SK-N-SH treated with all-trans-retinoic acid at 6 μM for 48 hours (cell line): ENCODE measurements at regions not wholly inside any gene's neighbourhood (a gene's known extent, or its start where the extent isn't known, plus 50 kb on each side); places are given as distances from the start of the nearest gene placed in this dataset.

Experiments used
- ATAC-seq: fragments of 200-7000 bp; cut with Tn5 transposase; 3 replicates; pipeline ENCODE4 v1.9.1; 2020; ENCODE audit warnings: mild to moderate bottlenecking, moderate library complexity
- ARNTL ChIP-seq: fragments of 450-650 bp; formaldehyde crosslinking; IDR thresholded peaks from 2 replicates; pipeline ENCODE4 v1.5.0; 2020; ENCODE audit warnings: low read depth, mild to moderate bottlenecking, moderate library complexity, borderline replicate concordance
- BACH2 ChIP-seq: fragments of 250-450 bp; sonication (Bioruptor Pico); IDR thresholded peaks from 2 replicates; pipeline ENCODE4 v1.9.0; 2021; ENCODE audit warnings: mild to moderate bottlenecking, borderline replicate concordance
- CREB5 ChIP-seq: fragments of 250-450 bp; sonication (Bioruptor Pico); IDR thresholded peaks from 2 replicates; pipeline ENCODE4 v1.5.1; 2020; ENCODE audit warnings: low read depth, mild to moderate bottlenecking, moderate library complexity
- CSDC2 ChIP-seq: fragments of 250-450 bp; sonication (Bioruptor Pico); IDR thresholded peaks from 2 replicates; pipeline ENCODE4 v1.5.0; 2020; ENCODE audit warnings: mild to moderate bottlenecking, moderate library complexity
- CSRNP3 ChIP-seq: fragments of 250-450 bp; sonication (Bioruptor Pico); IDR thresholded peaks from 2 replicates; pipeline ENCODE4 v1.5.1; 2021; ENCODE audit warnings: mild to moderate bottlenecking, moderate library complexity
- GLIS3 ChIP-seq: fragments of 250-450 bp; sonication (Bioruptor Pico); IDR thresholded peaks from 2 replicates; pipeline ENCODE4 v1.5.0; 2020; ENCODE audit warnings: mild to moderate bottlenecking, moderate library complexity
- ISL1 ChIP-seq: fragments of 250-450 bp; sonication (Bioruptor Pico); IDR thresholded peaks from 2 replicates; pipeline ENCODE4 v2.1.2; 2022; ENCODE audit warnings: mild to moderate bottlenecking, moderate library complexity
- OSR1 ChIP-seq: fragments of 250-450 bp; sonication (Bioruptor Pico); IDR thresholded peaks from 2 replicates; pipeline ENCODE4 v1.8.0; 2022; ENCODE audit warnings: moderate library complexity, mild to moderate bottlenecking, inconsistent platforms
- PPARA ChIP-seq: fragments of 250-450 bp; sonication (Bioruptor Pico); IDR thresholded peaks from 2 replicates; pipeline ENCODE4 v1.5.0; 2020; ENCODE audit warnings: mild to moderate bottlenecking, borderline replicate concordance
- RARB ChIP-seq: fragments of 250-450 bp; sonication (Bioruptor Pico); IDR thresholded peaks from 2 replicates; pipeline ENCODE4 v1.8.0; 2021; ENCODE audit warnings: mild to moderate bottlenecking, moderate library complexity
- SNAI2 ChIP-seq: fragments of 250-450 bp; sonication (Bioruptor Pico); IDR thresholded peaks from 2 replicates; pipeline ENCODE4 v1.5.0; 2020; ENCODE audit warnings: mild to moderate bottlenecking, moderate library complexity
- TCF4 ChIP-seq: fragments of 250-450 bp; sonication (Bioruptor Pico); IDR thresholded peaks from 2 replicates; pipeline ENCODE4 v1.8.0; 2021; ENCODE audit warnings: mild to moderate bottlenecking, moderate library complexity, borderline replicate concordance
- TOX ChIP-seq: fragments of 250-450 bp; sonication (Bioruptor Pico); IDR thresholded peaks from 2 replicates; pipeline ENCODE4 v1.8.0; 2021; ENCODE audit warnings: mild to moderate bottlenecking, moderate library complexity, borderline replicate concordance
- TSHZ2 ChIP-seq: fragments of 250-450 bp; sonication (Bioruptor Pico); IDR thresholded peaks from 2 replicates; pipeline ENCODE4 v1.5.0; 2020; ENCODE audit warnings: mild to moderate bottlenecking, moderate library complexity
- ZFP3 ChIP-seq: fragments of 250-450 bp; sonication (Bioruptor Pico); IDR thresholded peaks from 2 replicates; pipeline ENCODE4 v1.5.0; 2020; ENCODE audit warnings: mild to moderate bottlenecking, moderate library complexity
- ZFP30 ChIP-seq: fragments of 450-650 bp; formaldehyde crosslinking; IDR thresholded peaks from 2 replicates; pipeline ENCODE4 v1.5.0; 2022; ENCODE audit warnings: mild to moderate bottlenecking, moderate library complexity
- ZNF565 ChIP-seq: fragments of 450-650 bp; formaldehyde crosslinking; conservative IDR thresholded peaks from 2 replicates; pipeline ENCODE4 v1.5.0; 2020; ENCODE audit warnings: low read depth, mild to moderate bottlenecking, moderate library complexity
- ZNF70 ChIP-seq: fragments of 450-650 bp; formaldehyde crosslinking; IDR thresholded peaks from 2 replicates; pipeline ENCODE4 v1.5.0; 2020; ENCODE audit warnings: mild to moderate bottlenecking, moderate library complexity
- ZNF8 ChIP-seq: fragments of 450-650 bp; formaldehyde crosslinking; IDR thresholded peaks from 2 replicates; pipeline ENCODE4 v1.5.0; 2020; ENCODE audit warnings: mild to moderate bottlenecking, moderate library complexity
- TF ChIP-seq, protein P1 (sequence below): fragments of 250-450 bp; sonication (Bioruptor Pico); IDR thresholded peaks from 2 replicates; pipeline ENCODE4 v1.8.0; 2020; ENCODE audit warnings: mild to moderate bottlenecking, moderate library complexity, borderline replicate concordance
- TF ChIP-seq, protein P2 (sequence below): fragments of 250-450 bp; sonication (Bioruptor Pico); IDR thresholded peaks from 2 replicates; pipeline ENCODE4 v1.8.0; 2021; ENCODE audit warnings: low read depth, mild to moderate bottlenecking, moderate library complexity, borderline replicate concordance

- TF ChIP-seq TOX (CRISPR knock-in tag) (no peak), PPARA (CRISPR knock-in tag) (no peak), CREB5 (CRISPR knock-in tag) (no peak), BACH2 (no peak), RARB (CRISPR knock-in tag) (no peak), ZNF565 (CRISPR knock-in tag) (no peak), OSR1 (CRISPR knock-in tag) (no peak), CSDC2 (CRISPR knock-in tag) (no peak), ZFP3 (no peak), ZNF8 (CRISPR knock-in tag) (no peak), GLIS3 (no peak), ISL1 (CRISPR knock-in tag) (no peak), TSHZ2 (CRISPR knock-in tag) (no peak), SNAI2 (CRISPR knock-in tag) (no peak), ARNTL (no peak), CSRNP3 (CRISPR knock-in tag) (no peak)
- TF ChIP-seq, protein P1, sequence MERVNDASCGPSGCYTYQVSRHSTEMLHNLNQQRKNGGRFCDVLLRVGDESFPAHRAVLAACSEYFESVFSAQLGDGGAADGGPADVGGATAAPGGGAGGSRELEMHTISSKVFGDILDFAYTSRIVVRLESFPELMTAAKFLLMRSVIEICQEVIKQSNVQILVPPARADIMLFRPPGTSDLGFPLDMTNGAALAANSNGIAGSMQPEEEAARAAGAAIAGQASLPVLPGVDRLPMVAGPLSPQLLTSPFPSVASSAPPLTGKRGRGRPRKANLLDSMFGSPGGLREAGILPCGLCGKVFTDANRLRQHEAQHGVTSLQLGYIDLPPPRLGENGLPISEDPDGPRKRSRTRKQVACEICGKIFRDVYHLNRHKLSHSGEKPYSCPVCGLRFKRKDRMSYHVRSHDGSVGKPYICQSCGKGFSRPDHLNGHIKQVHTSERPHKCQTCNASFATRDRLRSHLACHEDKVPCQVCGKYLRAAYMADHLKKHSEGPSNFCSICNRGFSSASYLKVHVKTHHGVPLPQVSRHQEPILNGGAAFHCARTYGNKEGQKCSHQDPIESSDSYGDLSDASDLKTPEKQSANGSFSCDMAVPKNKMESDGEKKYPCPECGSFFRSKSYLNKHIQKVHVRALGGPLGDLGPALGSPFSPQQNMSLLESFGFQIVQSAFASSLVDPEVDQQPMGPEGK = no peak
- TF ChIP-seq, protein P2, sequence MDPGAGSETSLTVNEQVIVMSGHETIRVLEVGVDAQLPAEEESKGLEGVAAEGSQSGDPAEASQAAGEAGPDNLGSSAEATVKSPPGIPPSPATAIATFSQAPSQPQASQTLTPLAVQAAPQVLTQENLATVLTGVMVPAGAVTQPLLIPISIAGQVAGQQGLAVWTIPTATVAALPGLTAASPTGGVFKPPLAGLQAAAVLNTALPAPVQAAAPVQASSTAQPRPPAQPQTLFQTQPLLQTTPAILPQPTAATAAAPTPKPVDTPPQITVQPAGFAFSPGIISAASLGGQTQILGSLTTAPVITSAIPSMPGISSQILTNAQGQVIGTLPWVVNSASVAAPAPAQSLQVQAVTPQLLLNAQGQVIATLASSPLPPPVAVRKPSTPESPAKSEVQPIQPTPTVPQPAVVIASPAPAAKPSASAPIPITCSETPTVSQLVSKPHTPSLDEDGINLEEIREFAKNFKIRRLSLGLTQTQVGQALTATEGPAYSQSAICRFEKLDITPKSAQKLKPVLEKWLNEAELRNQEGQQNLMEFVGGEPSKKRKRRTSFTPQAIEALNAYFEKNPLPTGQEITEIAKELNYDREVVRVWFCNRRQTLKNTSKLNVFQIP = no peak
- ATAC-seq = no peak
These were observed 103.6 kb upstream of the CDH19 start for GRCh38 chr18:66707473-66707872.

- no peak for ATAC-seq
- no peak for TF ChIP-seq SNAI2 (CRISPR knock-in tag)
- TF ChIP-seq ZNF70 = no peak
- TF ChIP-seq ZNF565 (CRISPR knock-in tag) = no peak
- no peak for TF ChIP-seq TOX (CRISPR knock-in tag)
- no peak for TF ChIP-seq BACH2
- no peak for TF ChIP-seq GLIS3
- TF ChIP-seq, all 23 proteins: peak for 0
These were observed 91.4 kb upstream of the CDH19 start for GRCh38 chr18:66695281-66695680.

- ATAC-seq = no peak
- TF ChIP-seq ZNF565 (CRISPR knock-in tag) (no peak), TCF4 (CRISPR knock-in tag) (peak; percentile 74)
These were observed 91.0 kb upstream of the CDH19 start for GRCh38 chr18:66694852-66695251.

- TF ChIP-seq ZFP30 (CRISPR knock-in tag) (no peak), TOX (CRISPR knock-in tag) (no peak)
These were observed 83.7 kb upstream of the CDH19 start for GRCh38 chr18:66687635-66688034.

More at GRCh38 chr18:66687635-66688034, 83.7 kb upstream of the CDH19 start:
- ATAC-seq = no peak
